HEK293 (cell line): ENCODE measurements at regions not wholly inside any gene's neighbourhood (a gene's known extent, or its start where the extent isn't known, plus 50 kb on each side); places are given as distances from the start of the nearest gene placed in this dataset.

Experiments used
- CTCF ChIA-PET: fragments of 350-600 bp; formaldehyde crosslinking; extraction: SDS; loops from one replicate; lab custom pipeline; 2021; ENCODE audit warnings: antibody characterized with exemption; lab: Yijun Ruan, JAX
- POLR2A ChIA-PET: fragments of 300-600 bp; formaldehyde crosslinking; extraction: SDS; loops from one replicate; lab custom pipeline; 2020; ENCODE audit warnings: antibody characterized with exemption, inconsistent platforms; lab: Yijun Ruan, JAX
- H3K27ac ChIP-seq: fragments of 200-500 bp; sonication (Bioruptor generic); 2 replicates; pipeline ENCODE4 v1.5.1; 2014; ENCODE audit warnings: low read depth, low read length, control low read depth, inconsistent platforms; ENCODE audit errors: extremely low read depth
- H3K36me3 ChIP-seq, 2 experiments: fragments of 200-500 bp in 1 of 2; sonication (Bioruptor generic) in 1 of 2; 1 replicate in 1 of 2; 2 replicates in 1 of 2; pipeline ENCODE4 v1.5.1; 2014 to 2017; ENCODE audit warnings: inconsistent platforms in 2 of 2, low read length in 2 of 2; ENCODE audit not compliant: control insufficient read depth in 2 of 2, insufficient read depth in 1 of 2
- H3K4me1 ChIP-seq: fragments of 200-500 bp; sonication (Bioruptor generic); 2 replicates; pipeline ENCODE4 v1.5.1; 2014; ENCODE audit warnings: mild to moderate bottlenecking, low read length, inconsistent platforms; ENCODE audit not compliant: control insufficient read depth, insufficient read depth
- H3K4me3 ChIP-seq: 2 replicates; pipeline ENCODE4 v1.5.1; 2011; ENCODE audit warnings: low read depth, mild to moderate bottlenecking, control low read depth, low read length, moderate library complexity
- H3K9me3 ChIP-seq: fragments of 200-500 bp; sonication (Bioruptor generic); 2 replicates; pipeline ENCODE4 v1.5.1; 2014; ENCODE audit warnings: low read depth, low read length, inconsistent platforms; ENCODE audit not compliant: control insufficient read depth, insufficient read depth
- MZF1 ChIP-seq: fragments of 450-650 bp; formaldehyde crosslinking; IDR thresholded peaks from 2 replicates; pipeline ENCODE4 v1.5.1; 2017; ENCODE audit warnings: missing biosample characterization, missing genetic modification characterization, borderline replicate concordance
- PRDM10 ChIP-seq: fragments of 450-650 bp; formaldehyde crosslinking; IDR thresholded peaks from 2 replicates; pipeline ENCODE4 v1.5.1; 2016; ENCODE audit warnings: missing biosample characterization, missing genetic modification characterization
- PRDM4 ChIP-seq: fragments of 450-650 bp; formaldehyde crosslinking; IDR thresholded peaks from 2 replicates; pipeline ENCODE4 v1.5.1; 2017; ENCODE audit warnings: missing biosample characterization, missing genetic modification characterization
- REPIN1 ChIP-seq: fragments of 450-650 bp; formaldehyde crosslinking; IDR thresholded peaks from 2 replicates; pipeline ENCODE4 v1.5.1; 2017; ENCODE audit warnings: missing biosample characterization, missing genetic modification characterization, low read depth
- ZFP69B ChIP-seq: fragments of 450-650 bp; formaldehyde crosslinking; IDR thresholded peaks from 2 replicates; pipeline ENCODE4 v1.5.1; 2016; ENCODE audit warnings: missing biosample characterization, missing genetic modification characterization
- ZNF174 ChIP-seq: fragments of 450-650 bp; formaldehyde crosslinking; IDR thresholded peaks from 2 replicates; pipeline ENCODE4 v1.5.0; 2017; ENCODE audit warnings: missing biosample characterization, mild to moderate bottlenecking, missing genetic modification characterization
- ZNF24 ChIP-seq: fragments of 450-650 bp; formaldehyde crosslinking; IDR thresholded peaks from 2 replicates; pipeline ENCODE4 v1.5.1; 2016; ENCODE audit warnings: missing biosample characterization, missing genetic modification characterization
- ZNF26 ChIP-seq: fragments of 450-650 bp; formaldehyde crosslinking; IDR thresholded peaks from 2 replicates; pipeline ENCODE4 v1.5.1; 2016; ENCODE audit warnings: missing biosample characterization, missing genetic modification characterization
- ZNF433 ChIP-seq: fragments of 450-650 bp; formaldehyde crosslinking; IDR thresholded peaks from 2 replicates; pipeline ENCODE4 v1.5.1; 2016; ENCODE audit warnings: missing biosample characterization, missing genetic modification characterization, low read depth
- ZNF514 ChIP-seq: fragments of 450-650 bp; formaldehyde crosslinking; IDR thresholded peaks from 2 replicates; pipeline ENCODE4 v1.5.1; 2016; ENCODE audit warnings: missing biosample characterization, missing genetic modification characterization
- ZNF549 ChIP-seq: fragments of 450-650 bp; IDR thresholded peaks from 2 replicates; pipeline ENCODE4 v1.5.1; 2018; ENCODE audit warnings: missing biosample characterization, missing genetic modification characterization, mild to moderate bottlenecking, inconsistent platforms, moderate library complexity
- ZNF585B ChIP-seq: fragments of 450-650 bp; formaldehyde crosslinking; IDR thresholded peaks from 2 replicates; pipeline ENCODE4 v1.5.1; 2016; ENCODE audit warnings: missing biosample characterization, missing genetic modification characterization
- ZNF654 ChIP-seq: fragments of 450-650 bp; formaldehyde crosslinking; IDR thresholded peaks from 2 replicates; pipeline ENCODE4 v1.5.1; 2016; ENCODE audit warnings: low read depth, missing biosample characterization, missing genetic modification characterization
- ZNF658 ChIP-seq: fragments of 450-650 bp; formaldehyde crosslinking; IDR thresholded peaks from 2 replicates; pipeline ENCODE4; 2016; ENCODE audit warnings: missing biosample characterization, missing genetic modification characterization
- ZNF670 ChIP-seq: fragments of 450-650 bp; formaldehyde crosslinking; IDR thresholded peaks from 2 replicates; pipeline ENCODE4 v1.5.1; 2016; ENCODE audit warnings: missing biosample characterization, missing genetic modification characterization, low read depth
- ZSCAN5A ChIP-seq: fragments of 450-650 bp; formaldehyde crosslinking; IDR thresholded peaks from 2 replicates; pipeline ENCODE4 v1.5.1; 2016; ENCODE audit warnings: missing biosample characterization, missing genetic modification characterization

- H3K27ac ChIP-seq = no peak overlapping the region
- TF ChIP-seq ZNF26 (tag by site-specific recombination) = no peak
- no peak for TF ChIP-seq ZFP69B (tag by site-specific recombination)
- no peak for TF ChIP-seq ZNF24 (tag by site-specific recombination)
- no peak for TF ChIP-seq ZNF549 (tag by site-specific recombination)
- no peak for TF ChIP-seq REPIN1 (tag by site-specific recombination)
- TF ChIP-seq ZNF654 = no peak
- TF ChIP-seq ZSCAN5A = no peak
- TF ChIP-seq PRDM10 = no peak
- TF ChIP-seq ZNF174 (tag by site-specific recombination) = no peak
- no peak for TF ChIP-seq PRDM4 (tag by site-specific recombination)
- TF ChIP-seq ZNF670 (tag by site-specific recombination) = no peak
- no peak for TF ChIP-seq ZNF658 (tag by site-specific recombination)
- no peaks in the 10 kb centered on the region for H3K4me1 ChIP-seq
- no peaks in the 10 kb centered on the region for H3K36me3 ChIP-seq
- no peak overlapping the region for H3K4me3 ChIP-seq
- CTCF ChIA-PET = no interaction called here
- no peaks in the 10 kb centered on the region for H3K9me3 ChIP-seq
- POLR2A ChIA-PET = no interaction called here
These were observed 85.7 kb upstream of the GALNT13 start for GRCh38 chr2:153786016-153786415.

GRCh38 chr2:153787612-153788011 lies 84.1 kb upstream of the GALNT13 start:
- no peaks in the 10 kb centered on the region for H3K9me3 ChIP-seq
- no peaks in the 10 kb centered on the region for H3K36me3 ChIP-seq
- CTCF ChIA-PET = no interaction called here
- POLR2A ChIA-PET = no interaction called here
- no peak for TF ChIP-seq ZNF585B (tag by site-specific recombination)
- no peak for TF ChIP-seq REPIN1 (tag by site-specific recombination)
- TF ChIP-seq MZF1 = no peak
- TF ChIP-seq ZNF433 (tag by site-specific recombination) = peak; percentile 71; the same call in 1 of the 2 replicates
- TF ChIP-seq ZNF514 (tag by site-specific recombination) = no peak
- no peak overlapping the region for H3K27ac ChIP-seq
- no peaks in the 10 kb centered on the region for H3K4me1 ChIP-seq
- no peak overlapping the region for H3K4me3 ChIP-seq
